ENCODE measurements at regions not wholly inside any gene's neighbourhood (a gene's known extent, or its start where the extent isn't known, plus 50 kb on each side); places are given as distances from the start of the nearest gene placed in this dataset.

GRCh38 chr12:130102266-130102665 lies 60.0 kb upstream of the FZD10 start:
- no peak for DNase-seq (ENCODE audit: low spot score)

- no peak for DNase-seq (ENCODE audit: low spot score)
Observed at GRCh38 chr12:130104571-130105106, 57.6 kb upstream of the FZD10 start.

- DNase-seq (ENCODE audit: low spot score), result no peak
Observed at GRCh38 chr12:130109062-130109945, 53.0 kb upstream of the FZD10 start.

- no peak for DNase-seq (ENCODE audit: low spot score)
Observed at GRCh38 chr12:130110914-130111313, 51.4 kb upstream of the FZD10 start.

GRCh38 chr12:130111965-130112496 lies 50.2 kb upstream of the FZD10 start:
- no peak for DNase-seq (ENCODE audit: low spot score)

Measured in COLO829 (cell line).